HG03457 (cell line): ENCODE measurements at regions not wholly inside any gene's neighbourhood (a gene's known extent, or its start where the extent isn't known, plus 50 kb on each side); places are given as distances from the start of the nearest gene placed in this dataset.

Experiments
- ATAC-seq: cut with Tn5 transposase; IDR thresholded peaks from one replicate; pipeline ENCODE4 v1.9.1; 2021; ENCODE audit warnings: moderate number of reproducible peaks; ENCODE audit not compliant: unreplicated experiment

GRCh38 chr2:217394510-217395351 lies 534.9 kb upstream of the TNP1 start:
- no peak for ATAC-seq

- no peak for ATAC-seq
Measured at GRCh38 chr2:217393585-217394032, 533.7 kb upstream of the TNP1 start.

DNA sequence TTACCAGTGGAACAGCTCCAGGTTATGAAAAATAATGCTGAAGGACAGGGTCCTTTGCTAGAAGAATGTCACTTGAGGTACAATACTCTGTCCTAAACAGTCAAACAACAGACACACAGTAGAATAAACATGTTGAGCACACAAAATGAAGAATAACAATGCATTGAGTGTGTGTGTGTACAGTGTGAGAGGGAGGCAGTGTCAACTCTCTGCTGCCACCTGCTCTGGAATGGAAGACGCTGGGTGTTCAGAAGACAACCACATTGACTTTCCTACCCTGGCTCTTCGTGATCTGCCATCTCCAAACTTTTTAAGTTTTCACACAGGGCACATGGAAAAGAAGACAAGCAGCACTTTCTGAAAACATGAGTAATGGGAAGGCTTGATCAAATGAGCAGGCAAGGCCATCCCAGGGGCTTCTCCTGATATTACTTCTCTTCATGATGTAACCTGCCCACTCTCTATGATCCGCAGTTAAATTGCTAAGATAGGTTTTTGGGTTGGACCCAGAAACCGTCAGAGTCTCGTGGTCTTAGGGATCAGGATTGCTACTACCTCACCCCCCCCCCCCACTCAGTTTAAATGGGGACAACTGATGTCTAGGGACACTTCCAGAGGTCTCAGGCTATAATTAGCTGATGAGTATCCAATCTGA lies 533.2 kb upstream of the TNP1 start:
- ATAC-seq = no peak

DNA sequence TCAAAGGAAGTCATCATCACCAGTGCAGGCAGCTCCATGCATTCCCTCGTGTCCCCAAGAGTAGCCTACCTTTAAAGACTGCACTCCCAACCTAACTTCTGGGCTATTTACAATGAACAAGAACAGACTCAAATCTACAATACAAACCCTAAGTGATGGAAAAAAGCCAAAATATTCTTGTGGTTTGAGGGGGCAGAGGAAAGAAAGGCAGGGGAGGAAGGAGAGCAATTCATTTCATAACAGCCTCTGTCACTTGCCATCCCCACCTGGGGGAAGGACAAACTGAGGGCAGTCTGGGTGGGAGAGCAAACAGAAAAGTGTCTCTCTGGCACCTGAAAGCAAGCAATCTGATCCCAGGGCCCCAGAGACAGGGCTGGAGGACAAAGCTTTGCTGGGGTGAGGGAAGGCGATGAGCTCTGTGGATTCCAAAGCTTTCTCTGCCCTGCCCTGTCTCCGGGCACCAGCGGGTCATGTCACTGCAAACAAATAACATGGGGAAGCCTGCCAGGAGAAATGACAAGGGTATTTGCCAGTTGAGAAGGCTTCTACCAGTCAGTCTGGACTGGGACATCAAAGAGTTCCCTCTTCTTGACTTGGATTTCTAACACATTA lies 528.0 kb upstream of the TNP1 start:
- ATAC-seq = no peak

DNA sequence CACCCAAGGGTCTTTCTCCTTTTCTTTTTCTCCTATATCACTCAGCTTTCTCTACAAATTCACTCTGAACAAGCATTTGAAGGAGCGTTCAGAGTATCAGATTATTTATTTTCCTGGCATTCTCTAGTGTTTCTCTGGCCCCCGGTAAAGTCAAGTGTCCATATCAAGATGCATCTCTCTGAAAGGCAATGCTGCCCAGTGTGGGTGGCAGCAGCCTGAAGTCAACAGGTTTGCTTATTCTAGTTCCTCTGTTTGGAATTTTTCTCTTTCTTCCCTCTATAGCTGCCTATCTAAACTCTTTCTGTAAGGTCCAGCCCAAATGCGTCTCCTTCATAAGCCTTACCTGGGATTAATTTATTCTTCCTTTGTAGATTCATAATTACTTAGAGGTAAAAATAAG lies 526.2 kb upstream of the TNP1 start:
- no peak for ATAC-seq

DNA sequence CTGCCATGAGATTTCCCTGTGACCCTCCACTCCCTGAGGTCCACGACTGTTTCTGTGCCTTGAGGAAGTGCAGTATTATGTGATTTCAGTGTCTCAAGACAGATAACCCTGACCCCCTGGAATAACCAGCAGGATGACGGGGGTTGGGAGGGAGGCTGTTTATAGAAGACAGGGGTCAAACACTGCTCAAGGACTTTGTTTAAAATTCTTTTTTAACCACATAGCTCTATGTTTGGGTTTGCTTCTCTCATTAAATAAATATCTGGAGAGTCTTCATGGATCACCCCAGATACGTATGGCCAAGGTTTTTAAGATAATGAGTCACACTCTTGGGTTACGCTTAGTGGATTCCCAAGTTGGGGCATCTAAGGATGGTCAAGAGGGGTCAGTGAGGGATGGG lies 523.8 kb upstream of the TNP1 start:
- no peak for ATAC-seq

DNA sequence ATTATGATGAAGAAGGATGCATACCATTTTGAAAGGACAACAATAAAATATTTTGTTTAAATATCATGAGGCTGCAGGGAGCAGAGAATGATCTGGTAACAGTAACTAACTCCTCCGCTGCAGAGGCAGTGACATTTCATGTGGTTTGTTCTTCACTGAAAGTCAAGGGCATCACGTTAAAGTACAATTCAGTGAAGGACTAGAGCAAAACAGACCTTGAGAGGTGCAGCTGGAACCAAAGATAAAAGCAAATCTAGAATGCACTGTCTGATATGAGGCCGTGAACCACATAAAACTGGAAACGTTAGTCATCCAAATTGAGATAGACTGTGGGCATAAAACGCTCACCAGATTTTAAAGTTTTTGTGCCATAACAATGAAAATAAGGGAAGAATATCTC lies 522.9 kb upstream of the TNP1 start:
- ATAC-seq = no peak

GRCh38 chr2:217379807-217380206 lies 519.9 kb upstream of the TNP1 start:
- no peak for ATAC-seq

GRCh38 chr2:217372794-217373193 lies 512.9 kb upstream of the TNP1 start:
- no peak for ATAC-seq

- ATAC-seq = no peak
Measured at GRCh38 chr2:217371781-217372213, 511.9 kb upstream of the TNP1 start.

- no peak for ATAC-seq
Measured at GRCh38 chr2:217370391-217370790, 510.5 kb upstream of the TNP1 start.

DNA sequence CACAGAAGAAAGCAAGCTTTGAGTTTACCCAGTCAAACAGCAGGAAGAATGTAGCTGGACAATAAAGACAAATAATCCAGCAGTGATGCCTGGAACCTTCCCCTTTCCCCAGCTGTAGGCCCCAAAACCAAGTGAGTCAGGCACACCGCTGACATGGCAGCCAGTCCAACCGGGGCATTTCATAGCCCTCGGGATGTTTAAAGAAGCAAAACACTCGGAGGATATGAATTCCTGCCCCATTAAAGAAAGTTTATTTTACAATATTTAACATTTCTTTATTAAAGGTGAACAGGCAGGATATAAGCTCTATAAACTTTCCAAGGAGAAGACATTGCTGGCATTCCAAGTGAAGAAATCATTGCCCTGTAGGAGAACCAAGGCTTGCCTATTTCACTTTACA lies 507.6 kb upstream of the TNP1 start:
- no peak for ATAC-seq

GRCh38 chr2:217366966-217367365 lies 507.1 kb upstream of the TNP1 start:
- ATAC-seq = no peak

DNA sequence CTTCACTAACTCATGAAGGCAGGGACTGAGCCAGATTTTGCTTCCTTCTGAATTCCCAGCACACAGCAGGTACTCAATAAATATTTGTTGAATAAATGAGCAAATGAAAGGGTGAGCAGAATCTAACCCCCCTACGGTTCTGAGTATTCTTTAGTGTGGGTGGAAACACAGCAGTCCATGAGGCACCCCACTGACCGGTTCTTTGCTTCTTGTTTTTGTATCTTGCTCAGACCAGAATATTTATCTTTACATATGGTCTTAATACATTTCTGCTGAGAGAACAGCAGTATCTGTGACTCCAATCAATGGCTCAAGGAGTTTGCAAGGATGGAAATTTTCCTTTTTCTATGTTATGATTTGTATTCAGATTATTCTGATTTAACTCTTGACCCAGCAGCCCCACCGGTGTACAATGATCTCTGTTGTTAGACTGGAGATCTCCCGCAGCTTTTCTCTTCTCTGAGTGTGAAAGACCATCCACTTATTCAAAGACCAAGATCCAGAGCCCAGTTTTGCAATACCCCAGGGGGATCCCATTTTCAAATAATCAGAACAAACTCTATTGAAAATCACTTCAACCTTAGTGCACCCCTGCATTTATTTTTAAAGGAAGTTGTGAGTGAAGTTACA lies 506.5 kb upstream of the TNP1 start:
- ATAC-seq = no peak

GRCh38 chr2:217365656-217366055 lies 505.8 kb upstream of the TNP1 start:
- no peak for ATAC-seq

GRCh38 chr2:217364224-217364623 lies 504.4 kb upstream of the TNP1 start:
- ATAC-seq = no peak

- ATAC-seq = no peak
Measured at GRCh38 chr2:217363470-217363869, 503.6 kb upstream of the TNP1 start.

- ATAC-seq = no peak
Measured at GRCh38 chr2:217362710-217363109, 502.8 kb upstream of the TNP1 start.

GRCh38 chr2:217362286-217362685 lies 502.4 kb upstream of the TNP1 start:
- no peak for ATAC-seq

DNA sequence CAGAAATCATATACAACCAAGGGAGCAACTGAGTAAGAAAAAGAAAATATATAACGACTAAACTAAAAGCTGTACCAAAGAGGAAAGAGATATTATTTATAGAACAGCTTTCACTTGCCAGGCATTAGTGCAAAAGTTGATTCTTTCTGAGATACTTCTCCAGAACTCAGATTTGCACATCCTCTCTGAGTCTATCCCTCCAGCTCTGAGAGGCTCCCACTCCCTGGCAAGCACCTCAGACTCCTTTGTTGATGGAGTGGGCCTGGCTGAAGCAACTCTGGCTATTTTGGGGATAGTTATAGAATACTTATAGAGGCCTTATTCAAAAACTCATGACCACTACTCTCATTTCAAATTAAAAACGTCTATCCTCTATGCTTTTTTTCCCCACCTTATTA lies 501.6 kb upstream of the TNP1 start:
- ATAC-seq = no peak

DNA sequence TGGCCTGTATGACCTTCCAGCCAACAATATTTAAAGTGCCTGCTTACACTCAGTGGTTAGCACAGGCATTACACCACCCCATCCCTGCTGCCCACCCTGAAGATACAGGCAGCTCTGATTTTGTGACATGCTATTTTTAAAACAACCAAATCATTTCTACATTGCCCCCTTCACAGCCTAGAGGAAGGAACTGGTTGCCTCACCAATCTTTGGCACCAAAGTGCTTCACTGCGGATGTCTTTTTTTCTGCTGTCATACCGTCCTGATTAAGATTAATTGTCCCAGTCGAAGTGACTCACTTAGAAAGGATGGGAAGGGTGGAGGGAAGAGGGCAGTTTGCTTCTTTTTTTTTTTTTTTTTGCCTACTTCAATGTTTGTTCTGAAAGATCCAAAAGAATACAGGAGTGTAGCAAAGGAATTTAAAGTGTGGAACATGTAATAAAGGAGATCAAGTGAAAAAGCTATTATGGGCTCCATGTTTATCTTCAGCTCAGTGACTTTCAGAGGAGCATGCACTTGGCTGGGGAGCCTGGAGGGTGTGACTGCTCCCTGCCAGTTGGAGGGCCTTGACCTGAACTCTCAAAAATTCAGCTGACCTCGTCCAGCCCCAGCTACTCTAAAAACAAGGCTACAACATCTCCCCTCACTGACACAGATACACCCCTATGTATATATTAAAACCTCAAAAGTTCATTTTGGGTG lies 501.1 kb upstream of the TNP1 start:
- no peak for ATAC-seq
